ENCODE measurements at regions not wholly inside any gene's neighbourhood (a gene's known extent, or its start where the extent isn't known, plus 50 kb on each side); places are given as distances from the start of the nearest gene placed in this dataset.

DNA sequence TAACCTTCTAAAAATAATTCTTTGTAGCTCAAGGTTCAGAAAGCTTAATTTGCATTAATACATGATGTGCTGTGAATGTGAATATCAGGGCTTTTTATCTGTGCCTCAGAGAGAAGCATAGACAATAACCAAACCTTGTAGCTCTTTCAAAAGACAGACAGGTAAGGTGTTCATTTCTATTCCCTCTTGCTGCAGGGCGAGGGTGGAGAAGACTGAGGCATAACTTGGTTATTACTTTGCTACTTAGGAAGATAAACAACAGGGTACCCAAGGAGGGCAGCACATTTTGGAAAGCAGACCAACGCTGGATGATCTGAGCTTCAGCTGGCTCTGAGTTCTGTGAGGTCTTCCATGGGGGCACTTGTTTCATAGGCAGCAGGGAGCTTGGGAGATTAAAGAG, 408.6 kb upstream of the RARB start:
- H3K79me2 ChIP-seq (ENCODE audit: control insufficient read depth, insufficient read depth, low read length): no peaks in the 10 kb centered on the region
- H3K4me2 ChIP-seq (ENCODE audit: control insufficient read depth, extremely low read depth, insufficient read depth, low read depth, low read length): no peak overlapping the region
- H3K4me3 ChIP-seq (ENCODE audit: control insufficient read depth in 2 of 3, extremely low read depth in 1 of 3, insufficient read depth in 2 of 3, low read depth in 1 of 3, low read length in 3 of 3): no peak overlapping the region
- H4K20me1 ChIP-seq (ENCODE audit: control insufficient read depth, extremely low read depth, insufficient read depth, low read length): no peaks in the 10 kb centered on the region
- H3K27ac ChIP-seq (ENCODE audit: control insufficient read depth, insufficient read depth, low read length): no peak overlapping the region
- FAIRE-seq: no peak
- dilution Hi-C loops (cut with MboI; ENCODE audit: extremely low pct_ligation_motif_present, low sequenced_read_pairs): no loop called here
- no peak for DNase-seq (ENCODE audit: low read depth, low spot score)
- H3K9me1 ChIP-seq (ENCODE audit: control insufficient read depth, extremely low read depth, insufficient read depth, low read length): no peaks in the 10 kb centered on the region
- no peak overlapping the region for H2AFZ ChIP-seq (ENCODE audit: control insufficient read depth, low read length)
- no peaks in the 10 kb centered on the region for H3K4me1 ChIP-seq (ENCODE audit: control insufficient read depth, extremely low read depth, insufficient read depth, low read length)
- H3K27me3 ChIP-seq (ENCODE audit: control insufficient read depth, extremely low read depth, insufficient read depth, low read length): no peaks in the 10 kb centered on the region
- no peaks in the 10 kb centered on the region for H3K36me3 ChIP-seq (ENCODE audit: control insufficient read depth in 2 of 2, extremely low read depth in 1 of 2, insufficient read depth in 2 of 2, low read length in 2 of 2)
- no peaks in the 10 kb centered on the region for H3K9me3 ChIP-seq (ENCODE audit: control insufficient read depth, low read depth, low read length)
- TF ChIP-seq CTCF (optimal IDR thresholded peaks at IDR 0.05 in 1 of 3, IDR thresholded peaks at IDR 0.05 in 1 of 3, conservative IDR thresholded peaks at IDR 0.05 in 1 of 3; ENCODE audit: extremely low read depth in 1 of 3, insufficient read depth in 2 of 3, low read length in 3 of 3) (no peak), EZH2 (IDR thresholded peaks at IDR 0.05; ENCODE audit: low read length) (no peak)
- no peak overlapping the region for H3K9ac ChIP-seq (ENCODE audit: control insufficient read depth, extremely low read depth, insufficient read depth, low read length)

- H2AFZ ChIP-seq (ENCODE audit: control insufficient read depth, low read length): no peak overlapping the region
- dilution Hi-C loops (cut with MboI; ENCODE audit: extremely low pct_ligation_motif_present, low sequenced_read_pairs): no loop called here
- no peak overlapping the region for H3K27ac ChIP-seq (ENCODE audit: control insufficient read depth, insufficient read depth, low read length)
- DNase-seq (ENCODE audit: low read depth, low spot score) (no peak), FAIRE-seq (no peak)
- peak in 1 of 3 experiments; percentile 30 for TF ChIP-seq CTCF (optimal IDR thresholded peaks at IDR 0.05 in 1 of 3, IDR thresholded peaks at IDR 0.05 in 1 of 3, conservative IDR thresholded peaks at IDR 0.05 in 1 of 3; ENCODE audit: extremely low read depth in 1 of 3, insufficient read depth in 2 of 3, low read length in 3 of 3)
- TF ChIP-seq EZH2 (IDR thresholded peaks at IDR 0.05; ENCODE audit: low read length): no peak
- H3K27me3 ChIP-seq (ENCODE audit: control insufficient read depth, extremely low read depth, insufficient read depth, low read length): no peaks in the 10 kb centered on the region
- H3K9me3 ChIP-seq (ENCODE audit: control insufficient read depth, low read depth, low read length): no peaks in the 10 kb centered on the region
- H3K9ac ChIP-seq (ENCODE audit: control insufficient read depth, extremely low read depth, insufficient read depth, low read length): no peak overlapping the region
- no peaks in the 10 kb centered on the region for H3K4me1 ChIP-seq (ENCODE audit: control insufficient read depth, extremely low read depth, insufficient read depth, low read length)
- H3K4me2 ChIP-seq (ENCODE audit: control insufficient read depth, extremely low read depth, insufficient read depth, low read depth, low read length): no peak overlapping the region
- no peaks in the 10 kb centered on the region for H3K9me1 ChIP-seq (ENCODE audit: control insufficient read depth, extremely low read depth, insufficient read depth, low read length)
- no peaks in the 10 kb centered on the region for H3K36me3 ChIP-seq (ENCODE audit: control insufficient read depth in 2 of 2, extremely low read depth in 1 of 2, insufficient read depth in 2 of 2, low read length in 2 of 2)
- no peaks in the 10 kb centered on the region for H3K79me2 ChIP-seq (ENCODE audit: control insufficient read depth, insufficient read depth, low read length)
- no peak overlapping the region for H3K4me3 ChIP-seq (ENCODE audit: control insufficient read depth in 2 of 3, extremely low read depth in 1 of 3, insufficient read depth in 2 of 3, low read depth in 1 of 3, low read length in 3 of 3)
- H4K20me1 ChIP-seq (ENCODE audit: control insufficient read depth, extremely low read depth, insufficient read depth, low read length): no peaks in the 10 kb centered on the region
Observed at GRCh38 chr3:25021816-25022215, 406.2 kb upstream of the RARB start.
